Ascending aorta (tissue), 2 donors: ENCODE measurements at regions not wholly inside any gene's neighbourhood (a gene's known extent, or its start where the extent isn't known, plus 50 kb on each side); places are given as distances from the start of the nearest gene placed in this dataset.

Experiments used
- DNase-seq, 2 donors: peaks; one replicate each; pipeline ENCODE4 v3.0.0-alpha.2; 2019; ENCODE audit warnings: low spot score in 2 of 2
- H3K27ac ChIP-seq, 2 donors: fragments of 200-600 bp; sonication (generic); one replicate each; pipeline ENCODE4 v1.5.1; 2016 to 2017; ENCODE audit warnings: mild to moderate bottlenecking in 1 of 2
- H3K27me3 ChIP-seq: fragments of 200-600 bp; sonication (generic); one replicate; pipeline ENCODE4 v1.5.1; 2017
- H3K36me3 ChIP-seq, 2 donors: fragments of 200-600 bp; sonication (generic); one replicate each; pipeline ENCODE4 v1.5.1; 2016
- H3K4me1 ChIP-seq, 2 donors: fragments of 200-600 bp; sonication (generic); one replicate each; pipeline ENCODE4 v1.5.1; 2016 to 2017; ENCODE audit warnings: mild to moderate bottlenecking in 1 of 2
- H3K4me3 ChIP-seq, 2 donors: fragments of 200-600 bp; sonication (generic); one replicate each; pipeline ENCODE4 v1.5.1; 2016 to 2017; ENCODE audit warnings: mild to moderate bottlenecking in 1 of 2
- H3K9me3 ChIP-seq, 2 donors: fragments of 200-600 bp; sonication (generic); one replicate each; pipeline ENCODE4 v1.5.1; 2016
- CTCF ChIP-seq, 3 experiments: fragments of 200-600 bp in 2 of 3; fragments of 450-650 bp in 1 of 3; sonication (generic) in 2 of 3; IDR thresholded peaks; one replicate each; pipeline ENCODE4 v1.5.1; 2016 to 2019; ENCODE audit warnings: antibody characterized with exemption in 3 of 3, mild to moderate bottlenecking in 1 of 3, moderate library complexity in 1 of 3
- intact Hi-C: fragments of 100-400 bp; cut with DNase I; formaldehyde crosslinking; loops from one replicate; pipeline ENCODE4 v1.15.1; 2023

GRCh38 chr12:111038077-111038476 is 117.7 kb upstream of the MYL2 start:
- TF ChIP-seq CTCF (IDR thresholded peaks at IDR 0.05): no peak
- DNase-seq: no peak
- no peak overlapping the region for H3K4me3 ChIP-seq
- H3K27me3 ChIP-seq: no peaks in the 10 kb centered on the region
- H3K4me1 ChIP-seq: no peaks in the 10 kb centered on the region
- no peak overlapping the region for H3K27ac ChIP-seq
- H3K9me3 ChIP-seq: no peaks in the 10 kb centered on the region
- no peaks in the 10 kb centered on the region for H3K36me3 ChIP-seq
- intact Hi-C loops: no loop called here

GRCh38 chr12:111037047-111037446 is 116.7 kb upstream of the MYL2 start:
- H3K27ac ChIP-seq: no peak overlapping the region
- intact Hi-C loops: no loop called here
- H3K4me1 ChIP-seq: no peaks in the 10 kb centered on the region
- no peaks in the 10 kb centered on the region for H3K36me3 ChIP-seq
- H3K9me3 ChIP-seq: no peaks in the 10 kb centered on the region
- no peaks in the 10 kb centered on the region for H3K27me3 ChIP-seq
- H3K4me3 ChIP-seq: peak overlapping the region in 1 of 2 donors; percentile 16
- DNase-seq: no peak
- TF ChIP-seq CTCF (IDR thresholded peaks at IDR 0.05): no peak

- Histone ChIP-seq H3K36me3 (no peaks in the 10 kb centered on the region), H3K27me3 (no peaks in the 10 kb centered on the region), H3K4me3 (no peak overlapping the region), H3K9me3 (no peaks in the 10 kb centered on the region), H3K27ac (no peak overlapping the region), H3K4me1 (no peaks in the 10 kb centered on the region)
- intact Hi-C loops: no loop called here
- no peak for TF ChIP-seq CTCF (IDR thresholded peaks at IDR 0.05)
- no peak for DNase-seq
These were observed 115.4 kb upstream of the MYL2 start for GRCh38 chr12:111035578-111036301.

- peak overlapping the region in 1 of 2 donors; percentile 44 for H3K4me3 ChIP-seq
- H3K4me1 ChIP-seq: no peaks in the 10 kb centered on the region
- intact Hi-C loops: no loop called here
- TF ChIP-seq CTCF (IDR thresholded peaks at IDR 0.05): no peak
- no peak overlapping the region for H3K27ac ChIP-seq
- no peaks in the 10 kb centered on the region for H3K36me3 ChIP-seq
- H3K9me3 ChIP-seq: no peaks in the 10 kb centered on the region
- DNase-seq: no peak
- H3K27me3 ChIP-seq: no peaks in the 10 kb centered on the region
These were observed 114.7 kb upstream of the MYL2 start for GRCh38 chr12:111034886-111035577.

GRCh38 chr12:111034083-111034885 is 113.9 kb upstream of the MYL2 start, which contains the start of gene CUX2:
CUX2 (plus strand) TSS chr12:111034165.
- Histone ChIP-seq H3K4me1 (no peaks in the 10 kb centered on the region), H3K36me3 (no peaks in the 10 kb centered on the region), H3K27me3 (no peaks in the 10 kb centered on the region), H3K9me3 (no peaks in the 10 kb centered on the region), H3K4me3 (peak within 1 kb of the TSS in 1 of 2 donors; percentile 44), H3K27ac (no peak within 1 kb of the TSS)
- no peak for DNase-seq
- TF ChIP-seq CTCF (IDR thresholded peaks at IDR 0.05): no peak
- intact Hi-C loops: no loop called here
